Psoas muscle (tissue), 7 donors: ENCODE measurements at regions not wholly inside any gene's neighbourhood (a gene's known extent, or its start where the extent isn't known, plus 50 kb on each side); places are given as distances from the start of the nearest gene placed in this dataset.

Experiments
- ATAC-seq, 4 donors: fragments of 200-7000 bp; cut with Tn5 transposase; one replicate each; pipeline ENCODE4 v1.9.1; 2020; ENCODE audit warnings: moderate library complexity in 3 of 4, mild to moderate bottlenecking in 2 of 4
- DNase-seq, 2 donors: peaks; one replicate each; pipeline ENCODE4 v3.0.0-alpha.2; 2020
- H3K27ac ChIP-seq: fragments of 200-600 bp; one replicate; pipeline ENCODE4 v1.8.0; 2022
- H3K27me3 ChIP-seq, 3 donors: fragments of 200-600 bp in 1 of 3; one replicate each; pipeline versions ENCODE4 v1.6.1 to v1.8.0; 2013 to 2022; ENCODE audit warnings: low read length in 2 of 3, mild to moderate bottlenecking in 2 of 3, moderate library complexity in 1 of 3; ENCODE audit not compliant: insufficient read depth in 3 of 3
- H3K36me3 ChIP-seq, 2 donors: fragments of 200-600 bp in 1 of 2; one replicate each; pipeline versions ENCODE4 v1.6.1 to v1.8.0; 2013 to 2022; ENCODE audit warnings: low read depth in 1 of 2, mild to moderate bottlenecking in 1 of 2, moderate library complexity in 1 of 2; ENCODE audit not compliant: insufficient read depth in 1 of 2
- H3K4me1 ChIP-seq: fragments of 200-600 bp; one replicate; pipeline ENCODE4 v1.8.0; 2022
- H3K4me3 ChIP-seq: fragments of 200-600 bp; one replicate; pipeline ENCODE4 v1.8.0; 2022; ENCODE audit warnings: mild to moderate bottlenecking
- H3K9me3 ChIP-seq: fragments of 200-600 bp; one replicate; pipeline ENCODE4 v1.8.0; 2022
- WGBS, 3 donors: extraction: QIAGEN DNeasy Blood & Tissue Kit; methylation state at CpG; one replicate each; pipeline versions ENCODE4 v1.1.6 to v1.1.7; 2013; 5-methylcytosine and 5-hydroxymethylcytosine counted together
- intact Hi-C, 2 donors: fragments of 100-400 bp; cut with DNase I; formaldehyde crosslinking; loops; one replicate each; pipeline versions ENCODE4 v1.11.0 to v1.14.2; 2022
- TF ChIP-seq, protein P1 (sequence below): fragments of 200-600 bp; IDR thresholded peaks from one replicate; pipeline ENCODE4 v1.8.0; 2022; ENCODE audit warnings: antibody characterized with exemption
- donor health status: healthy with polysubstance abuse.
- donor health status: DM: no; HTN: no; CAD: no; lungs with moderate emphysema.
- donor health status: Bipolar disorder and iron deficiency.
- donor health status: healthy.
- donor health status: DM: yes; HTN: yes; CAD: no.
- donor health status: DM: no; HTN: no; CAD: no.
- donor health status: DM: yes; HTN: yes; CAD: no.

- intact Hi-C loops: no loop called here
Measured at GRCh38 chr2:196276421-196276820, 105.0 kb upstream of the STK17B start.

GRCh38 chr2:196277002-196277401 is 105.6 kb upstream of the STK17B start:
- Histone ChIP-seq H3K9me3 (no peaks in the 10 kb centered on the region), H3K27ac (no peak overlapping the region), H3K36me3 (no peaks in the 10 kb centered on the region), H3K4me3 (no peak overlapping the region), H3K4me1 (no peaks in the 10 kb centered on the region), H3K27me3 (no peaks in the 10 kb centered on the region)
- TF ChIP-seq, protein P1, sequence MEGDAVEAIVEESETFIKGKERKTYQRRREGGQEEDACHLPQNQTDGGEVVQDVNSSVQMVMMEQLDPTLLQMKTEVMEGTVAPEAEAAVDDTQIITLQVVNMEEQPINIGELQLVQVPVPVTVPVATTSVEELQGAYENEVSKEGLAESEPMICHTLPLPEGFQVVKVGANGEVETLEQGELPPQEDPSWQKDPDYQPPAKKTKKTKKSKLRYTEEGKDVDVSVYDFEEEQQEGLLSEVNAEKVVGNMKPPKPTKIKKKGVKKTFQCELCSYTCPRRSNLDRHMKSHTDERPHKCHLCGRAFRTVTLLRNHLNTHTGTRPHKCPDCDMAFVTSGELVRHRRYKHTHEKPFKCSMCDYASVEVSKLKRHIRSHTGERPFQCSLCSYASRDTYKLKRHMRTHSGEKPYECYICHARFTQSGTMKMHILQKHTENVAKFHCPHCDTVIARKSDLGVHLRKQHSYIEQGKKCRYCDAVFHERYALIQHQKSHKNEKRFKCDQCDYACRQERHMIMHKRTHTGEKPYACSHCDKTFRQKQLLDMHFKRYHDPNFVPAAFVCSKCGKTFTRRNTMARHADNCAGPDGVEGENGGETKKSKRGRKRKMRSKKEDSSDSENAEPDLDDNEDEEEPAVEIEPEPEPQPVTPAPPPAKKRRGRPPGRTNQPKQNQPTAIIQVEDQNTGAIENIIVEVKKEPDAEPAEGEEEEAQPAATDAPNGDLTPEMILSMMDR: peak; percentile 35
- no peak for ATAC-seq
- DNase-seq: no peak
- WGBS, 3 donors: 55 to 59% (median 57%) methylated on average over 2 of the region's 2 CpGs
- intact Hi-C loops: no loop called here

More at GRCh38 chr2:196276421-196276820, 105.0 kb upstream of the STK17B start:
- no peaks in the 10 kb centered on the region for H3K27me3 ChIP-seq
- H3K27ac ChIP-seq: no peak overlapping the region
- no peaks in the 10 kb centered on the region for H3K4me1 ChIP-seq
- DNase-seq (no peak), ATAC-seq (no peak)
- WGBS, 3 donors: 41 to 46% (median 42%) methylated on average over 2 of the region's 2 CpGs
- H3K9me3 ChIP-seq: no peaks in the 10 kb centered on the region
- TF ChIP-seq, protein P1: no peak
- H3K36me3 ChIP-seq: no peaks in the 10 kb centered on the region
- no peak overlapping the region for H3K4me3 ChIP-seq

DNA sequence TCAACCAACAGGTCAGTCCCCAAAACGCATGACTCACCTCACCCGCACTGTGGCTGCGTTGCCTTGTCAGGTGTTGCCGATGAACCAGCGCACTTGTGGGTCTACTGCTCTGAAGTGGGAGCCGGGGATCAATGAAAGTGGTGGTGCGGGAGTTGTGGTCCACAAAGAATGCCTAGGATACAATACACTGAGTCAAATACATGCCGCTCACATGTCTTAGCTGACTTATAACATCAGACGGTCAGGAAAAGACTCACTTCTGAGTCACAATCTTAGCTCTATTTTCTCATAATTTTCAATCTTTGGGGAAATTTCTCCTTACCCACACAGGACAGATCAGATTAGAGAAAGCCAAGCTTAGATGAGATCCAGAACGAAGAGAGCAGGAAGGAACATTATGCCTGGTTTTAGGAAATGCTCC is 107.1 kb upstream of the STK17B start:
- 91 to 94% (median 93%) methylated on average over 10 of the region's 10 CpGs for WGBS, 3 donors
- Histone ChIP-seq H3K27ac (no peak overlapping the region), H3K9me3 (no peaks in the 10 kb centered on the region), H3K4me3 (no peak overlapping the region), H3K36me3 (no peaks in the 10 kb centered on the region), H3K4me1 (no peaks in the 10 kb centered on the region), H3K27me3 (no peaks in the 10 kb centered on the region)
- intact Hi-C loops: no loop called here
- peak in 1 of 2 donors; percentile 18 for DNase-seq
- TF ChIP-seq, protein P1: no peak
- ATAC-seq: no peak

DNA sequence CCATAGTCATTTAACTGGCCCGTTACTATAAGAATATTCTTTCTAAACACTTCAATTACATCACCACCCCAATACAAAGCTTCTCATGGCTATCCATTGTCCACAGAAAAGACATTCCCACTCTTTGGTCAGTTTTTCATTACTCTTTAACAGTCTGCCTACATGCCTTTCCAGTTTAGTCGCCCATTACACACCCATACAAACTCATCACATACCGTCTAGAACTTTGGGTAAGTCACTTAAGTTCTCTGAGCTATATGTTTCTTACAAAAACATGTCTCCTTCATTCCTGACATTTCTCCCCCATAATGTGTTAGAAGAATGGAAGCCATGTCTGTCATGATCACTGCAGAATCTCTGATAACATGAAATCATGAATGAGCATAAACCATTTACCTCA is 108.2 kb upstream of the STK17B start:
- Histone ChIP-seq H3K36me3 (no peaks in the 10 kb centered on the region), H3K9me3 (no peaks in the 10 kb centered on the region), H3K27me3 (no peaks in the 10 kb centered on the region), H3K4me3 (no peak overlapping the region), H3K4me1 (peaks cover under 1% of the 10 kb centered on the region), H3K27ac (no peak overlapping the region)
- DNase-seq: no peak
- intact Hi-C loops: no loop called here
- no peak for ATAC-seq
- 95 to 97% (median 96%) methylated on average over 3 of the region's 3 CpGs for WGBS, 3 donors
- TF ChIP-seq, protein P1: no peak

DNA sequence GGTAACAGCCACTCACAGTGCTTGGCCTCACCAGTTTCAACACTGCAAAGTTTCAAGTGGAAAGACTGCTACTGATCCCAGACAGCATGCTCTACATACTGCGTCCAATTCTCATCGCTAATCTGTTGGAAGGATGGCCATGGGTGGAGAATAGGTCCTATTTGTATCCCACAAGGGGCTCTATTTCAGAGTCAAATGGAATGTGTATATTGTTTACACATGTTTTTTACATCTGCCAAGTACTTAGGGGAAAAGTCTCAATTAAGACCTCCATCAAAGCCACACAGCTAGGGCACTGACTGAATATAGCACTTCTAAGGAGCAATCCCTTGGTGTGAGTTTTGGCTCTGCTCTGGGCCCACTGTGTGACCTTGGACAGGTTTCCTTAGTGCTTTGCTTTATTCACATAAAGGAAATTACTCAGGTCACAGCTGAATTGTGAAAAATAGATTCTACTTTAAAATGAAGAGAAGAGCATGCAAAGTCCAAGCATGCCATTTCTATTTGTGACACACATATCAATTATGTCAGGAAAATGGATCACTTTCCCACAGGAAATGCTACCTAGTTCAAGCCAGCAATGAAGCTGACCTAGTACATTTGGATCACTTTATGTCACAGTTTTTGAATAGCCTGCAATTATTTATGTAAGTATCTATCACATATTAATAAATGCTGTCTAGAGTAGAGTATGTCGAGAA is 112.9 kb upstream of the STK17B start:
- no peak for ATAC-seq

More for the DNA sequence above, 112.9 kb upstream of the STK17B start:
- Histone ChIP-seq H3K4me3 (no peak overlapping the region), H3K36me3 (no peaks in the 10 kb centered on the region), H3K4me1 (peaks cover 7% of the 10 kb centered on the region), H3K27ac (no peak overlapping the region), H3K27me3 (no peaks in the 10 kb centered on the region), H3K9me3 (no peaks in the 10 kb centered on the region)
- DNase-seq: no peak
- WGBS, 3 donors: 57 to 60% (median 57%) methylated on average over 3 of the region's 3 CpGs
- intact Hi-C loops: loop anchor here in 1 of 2 donors (5.0 kb wide), 1 partner anchor 112 kb away; the partner anchor contains the start of gene STK17B
- TF ChIP-seq, protein P1: no peak
